HG03045 (cell line): ENCODE measurements at regions not wholly inside any gene's neighbourhood (a gene's known extent, or its start where the extent isn't known, plus 50 kb on each side); places are given as distances from the start of the nearest gene placed in this dataset.
"Not testable (repeated sequence)": the region's sequence is repeated elsewhere in the genome, so short reads cannot be mapped to it uniquely, and the experiment has no call there.

Experiments
- ATAC-seq: cut with Tn5 transposase; IDR thresholded peaks from one replicate; pipeline ENCODE4 v1.9.1; 2021; ENCODE audit warnings: mild to moderate bottlenecking, moderate library complexity; ENCODE audit not compliant: unreplicated experiment

GRCh38 chr3:168977716-168978374 is 685.7 kb downstream of the MECOM start:
- no peak for ATAC-seq

DNA sequence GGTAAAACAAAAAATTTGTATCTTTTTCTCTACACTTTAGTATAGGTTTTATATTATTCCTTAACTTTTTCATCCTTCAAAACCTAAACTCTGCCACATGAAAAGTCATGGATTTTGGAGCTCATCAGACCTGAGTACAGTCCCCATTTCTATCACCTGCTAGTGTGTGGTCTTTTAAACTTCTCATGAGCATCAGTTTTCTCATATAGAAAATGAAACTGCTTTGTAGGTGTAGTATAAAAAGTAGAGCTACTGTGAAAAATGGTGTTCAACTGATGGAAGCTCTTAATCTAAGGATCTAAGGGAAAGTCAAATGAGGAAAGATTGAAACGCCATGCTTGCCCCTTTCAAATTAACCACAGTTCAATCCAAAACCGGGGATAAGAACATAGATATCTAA is 686.5 kb downstream of the MECOM start:
- ATAC-seq, result no peak

DNA sequence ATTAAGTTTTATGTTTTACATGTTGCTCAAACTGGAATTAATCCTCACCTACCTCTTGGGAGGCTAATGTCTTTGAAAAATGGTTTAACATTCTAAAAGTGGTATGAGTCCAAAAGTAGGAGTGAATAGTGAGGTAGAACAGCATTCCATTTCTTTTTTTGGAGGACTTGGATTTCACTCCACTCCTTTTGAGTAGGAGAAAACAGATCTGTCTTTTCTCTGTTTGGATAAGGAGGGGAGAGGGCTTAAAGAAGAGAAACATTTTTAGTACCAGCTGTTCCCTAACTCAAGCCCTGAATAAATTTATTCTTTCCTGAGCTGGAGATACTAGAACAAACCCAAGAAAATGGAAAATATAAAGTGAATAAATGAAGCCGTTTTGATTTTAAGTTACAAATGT is 687.9 kb downstream of the MECOM start:
- ATAC-seq, result no peak

- no peak for ATAC-seq
Observed at GRCh38 chr3:168974617-168975403, 688.7 kb downstream of the MECOM start.

- ATAC-seq, result no peak
Observed at GRCh38 chr3:168973897-168974296, 689.6 kb downstream of the MECOM start.

GRCh38 chr3:168973206-168973605 is 690.3 kb downstream of the MECOM start:
- ATAC-seq, result no peak

GRCh38 chr3:168968609-168969008 is 694.9 kb downstream of the MECOM start:
- ATAC-seq, result no peak

- ATAC-seq, result no peak
Observed at GRCh38 chr3:168964736-168965135, 698.8 kb downstream of the MECOM start.

DNA sequence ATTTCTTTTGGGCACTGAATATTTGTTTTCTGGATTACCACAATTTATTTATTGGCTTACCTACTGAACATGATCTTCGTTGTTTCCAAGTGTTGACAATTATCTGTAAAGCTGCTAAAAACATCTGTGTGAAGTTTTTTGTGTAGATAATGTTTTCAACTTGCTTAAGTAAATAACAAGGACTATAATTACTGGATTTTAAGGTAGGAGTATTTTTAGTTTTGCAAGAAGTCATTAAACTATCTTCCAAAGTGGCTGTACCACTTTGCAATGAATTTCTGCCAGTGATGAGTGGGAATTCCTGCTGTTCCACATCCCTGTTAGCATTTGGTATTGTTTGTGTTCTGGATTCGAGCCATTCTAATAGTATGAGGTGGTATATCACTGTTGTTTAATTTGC is 702.2 kb downstream of the MECOM start:
- ATAC-seq, result no peak

DNA sequence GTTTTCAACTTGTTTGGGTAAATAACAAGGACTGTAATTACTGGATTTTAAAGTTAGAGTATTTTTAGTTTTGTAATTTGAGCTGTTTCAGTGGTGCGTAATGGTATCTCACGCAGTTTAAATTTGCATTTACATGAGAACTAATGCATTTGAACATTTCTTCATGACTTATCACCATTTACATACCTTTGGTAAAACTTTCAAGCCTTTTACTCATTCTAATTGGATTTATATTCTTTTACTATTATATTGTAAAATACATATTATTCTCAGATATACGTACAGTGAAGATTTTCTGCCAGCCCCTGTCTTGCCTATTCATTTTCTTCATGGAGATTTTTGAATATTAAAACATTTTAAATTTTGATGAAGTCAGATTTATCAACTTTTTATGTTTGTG is 703.8 kb downstream of the MECOM start:
- no peak for ATAC-seq

DNA sequence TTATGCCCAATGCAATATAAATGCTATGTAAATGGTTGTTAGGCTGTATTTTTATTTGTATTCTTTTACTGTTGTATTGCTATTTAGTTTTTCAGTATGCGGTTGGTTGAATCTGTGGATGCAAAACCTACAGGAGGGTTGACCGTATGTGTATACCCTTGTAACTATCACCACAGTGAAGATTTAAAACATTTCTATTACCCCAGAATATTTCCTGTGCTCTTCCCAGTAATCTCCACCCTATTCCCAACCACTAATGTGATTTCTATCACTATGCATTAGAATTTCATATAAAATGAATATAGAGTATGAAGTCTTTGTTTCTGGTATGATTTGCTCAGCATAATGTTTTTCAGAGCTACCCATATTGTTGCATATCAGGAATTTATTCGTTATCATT is 705.0 kb downstream of the MECOM start:
- ATAC-seq, result no peak

DNA sequence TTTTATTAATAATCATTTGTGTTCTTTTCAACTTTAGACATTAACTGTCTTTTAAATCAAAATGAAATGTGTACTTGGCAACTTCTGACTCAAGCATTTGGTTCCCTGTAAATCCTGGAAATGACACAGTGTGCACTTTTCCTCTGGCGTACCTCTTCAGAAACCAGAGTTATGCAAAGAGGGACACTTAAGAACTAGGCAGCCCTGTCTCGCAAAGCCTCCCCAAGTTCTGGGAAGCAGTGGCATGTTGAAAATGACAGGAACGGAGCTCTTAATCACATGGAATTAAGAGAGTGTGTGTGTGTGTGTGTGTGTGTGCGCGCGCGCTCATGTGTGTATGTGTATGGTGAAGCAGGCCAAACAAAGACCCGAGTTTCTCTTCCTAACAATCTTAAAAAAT is 707.4 kb downstream of the MECOM start:
- ATAC-seq, result no peak

- ATAC-seq, result no peak
Observed at GRCh38 chr3:168952551-168952950, 711.0 kb downstream of the MECOM start.

DNA sequence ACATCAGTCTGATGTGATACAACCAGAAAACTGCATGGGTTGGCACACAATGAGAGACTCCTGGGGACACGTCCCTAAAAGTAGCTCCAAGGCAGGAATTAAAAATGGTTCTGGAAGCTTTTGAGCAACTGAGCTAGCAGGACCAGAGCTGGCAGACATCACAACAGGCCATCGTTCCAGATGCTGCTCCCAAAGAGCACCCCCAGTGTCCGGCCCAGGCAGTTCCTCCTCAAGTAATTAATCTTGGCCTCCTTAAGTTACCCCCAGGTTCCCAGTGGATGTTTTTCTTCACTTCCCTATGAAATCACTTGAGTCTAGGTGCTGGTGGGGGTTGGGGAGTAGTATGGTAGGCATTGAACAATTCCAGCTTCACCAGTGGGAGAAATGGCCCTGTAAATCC is 711.6 kb downstream of the MECOM start:
- ATAC-seq, result no peak

DNA sequence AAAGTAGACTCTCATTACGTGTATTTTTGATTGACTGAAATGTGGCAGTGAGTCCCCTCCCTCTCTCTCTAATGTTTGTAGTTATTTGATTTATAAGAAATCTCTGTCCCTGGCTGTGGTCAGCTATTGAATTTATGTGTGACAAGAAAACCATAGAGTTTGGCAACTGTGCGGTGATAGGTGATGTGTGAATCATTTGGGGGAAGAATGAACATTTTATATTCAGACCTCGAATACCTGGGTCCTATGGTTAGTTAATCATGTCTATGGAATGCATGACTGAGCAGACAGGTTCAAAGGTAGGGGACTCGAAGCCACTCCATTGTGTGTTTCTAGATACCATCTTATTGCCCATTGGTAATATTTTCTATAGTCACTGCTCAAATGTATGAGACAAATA is 712.1 kb downstream of the MECOM start:
- no peak for ATAC-seq

DNA sequence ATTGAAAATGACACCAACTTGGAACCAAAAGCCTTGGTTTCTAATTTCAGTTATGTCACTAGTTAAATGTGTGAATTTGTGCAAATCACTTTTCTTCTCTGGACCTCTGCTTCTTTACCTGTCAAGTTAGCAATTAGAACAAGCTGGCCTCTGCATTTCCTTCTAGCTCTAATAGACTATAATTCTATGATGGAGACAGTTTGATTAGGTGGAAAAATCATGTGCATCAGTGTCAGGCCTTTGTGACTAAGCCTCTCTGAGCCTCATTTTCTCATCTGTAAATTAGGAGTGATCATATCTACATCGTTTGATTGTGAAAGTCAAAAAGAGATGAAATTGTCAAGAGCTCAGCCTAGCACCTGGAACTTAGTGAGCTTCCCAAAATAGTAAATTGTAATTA is 712.9 kb downstream of the MECOM start:
- no peak for ATAC-seq

DNA sequence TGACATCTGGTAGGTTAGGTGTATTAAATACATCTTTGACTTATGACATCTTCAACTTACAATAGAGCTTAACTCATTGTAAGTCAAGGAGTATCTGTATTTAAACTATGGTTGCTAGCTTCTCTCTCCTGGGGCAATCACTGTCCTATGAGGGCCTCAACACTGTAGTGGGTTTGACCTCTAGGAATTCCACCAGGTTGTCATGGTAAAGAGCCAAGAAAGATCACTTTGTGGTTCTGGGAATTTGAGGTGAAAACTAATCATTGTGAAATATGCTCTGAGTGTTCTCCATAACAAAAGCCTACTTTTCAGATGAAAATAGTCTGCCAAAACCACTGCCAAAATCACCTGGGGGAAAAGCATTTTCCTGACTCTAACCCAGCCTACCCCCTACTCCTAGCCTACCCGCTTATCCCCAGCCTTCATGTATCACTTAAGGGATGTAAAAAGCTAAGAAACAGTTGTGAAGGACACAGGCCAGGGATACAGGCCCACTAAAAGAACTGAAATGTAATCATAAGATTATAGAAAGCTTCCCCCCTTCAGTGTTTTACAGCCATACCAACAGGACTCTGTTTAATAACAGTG is 723.8 kb downstream of the MECOM start:
- no peak for ATAC-seq

DNA sequence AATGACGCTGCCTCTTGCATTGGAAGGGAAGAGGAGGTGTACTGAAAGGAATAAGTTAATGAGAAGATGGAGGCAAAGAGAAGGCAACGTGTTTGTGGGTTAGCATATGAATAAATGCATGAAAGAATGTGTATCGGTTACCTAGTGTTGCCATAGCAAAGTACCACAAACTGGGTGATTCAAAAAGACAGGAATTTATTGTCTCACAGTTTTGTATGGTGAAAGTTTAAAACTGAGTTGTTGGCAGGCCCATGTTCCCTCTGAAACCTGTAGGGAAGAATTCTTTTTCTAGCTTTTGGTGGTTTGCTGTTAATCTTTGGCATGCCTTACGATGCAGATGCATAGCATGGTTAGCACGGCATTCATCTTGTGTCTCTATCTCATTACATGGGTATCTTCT is 729.9 kb downstream of the MECOM start:
- ATAC-seq, result no peak

DNA sequence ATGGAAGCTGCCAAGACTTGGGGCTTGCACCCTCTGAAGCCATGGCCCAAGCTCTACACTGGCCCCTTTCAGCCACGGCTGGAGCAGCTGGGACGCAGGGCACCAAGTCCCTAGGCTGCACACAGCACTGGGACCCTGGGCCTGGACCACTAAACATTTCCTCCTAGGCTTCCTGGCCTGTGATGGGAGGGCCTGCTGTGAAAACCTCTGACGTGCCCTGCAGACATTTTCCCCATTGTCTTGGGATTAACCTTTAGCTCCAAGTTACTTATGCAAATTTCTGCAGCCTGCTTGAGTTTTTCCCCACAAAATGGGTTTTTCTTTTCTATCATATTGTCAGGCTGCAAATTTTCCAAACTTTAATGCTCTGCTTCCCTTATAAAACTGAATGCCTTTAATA is 733.5 kb downstream of the MECOM start:
- not testable (repeated sequence) for ATAC-seq

- ATAC-seq, result no peak
Observed at GRCh38 chr3:168926426-168926825, 737.1 kb downstream of the MECOM start.

- ATAC-seq, result no peak
Observed at GRCh38 chr3:168925568-168925967, 737.9 kb downstream of the MECOM start.

DNA sequence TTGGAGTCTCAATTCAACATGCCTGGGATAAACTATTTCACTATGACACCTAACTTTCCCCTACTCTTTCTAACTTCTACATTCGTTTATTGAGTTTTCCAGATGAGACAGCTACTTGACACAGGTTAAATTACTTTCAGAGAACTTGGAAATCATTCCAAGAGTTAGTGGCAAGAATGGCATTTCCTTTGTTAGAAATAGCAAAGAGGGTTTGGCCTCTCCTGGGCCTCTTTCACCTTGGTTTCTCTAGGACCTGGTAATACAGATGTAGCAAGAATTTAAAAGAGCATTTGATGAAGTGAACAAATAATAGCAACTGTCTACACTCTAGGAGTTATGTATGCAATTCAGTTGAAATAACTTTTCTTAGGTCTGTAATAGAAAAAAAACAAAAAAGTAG is 748.9 kb downstream of the MECOM start:
- ATAC-seq, result no peak
